ENCODE measurements at regions not wholly inside any gene's neighbourhood (a gene's known extent, or its start where the extent isn't known, plus 50 kb on each side); places are given as distances from the start of the nearest gene placed in this dataset.

- ChIA-PET POLR2A (ENCODE audit: unreplicated experiment) (no interaction called here), CTCF (no interaction called here)
- intact Hi-C loops (cut with micrococcal nuclease), result no loop called here
- no peaks in the 10 kb centered on the region for H3K9me3 ChIP-seq (ENCODE audit: low read length)
- H3K27ac ChIP-seq (ENCODE audit: low read length), result no peak overlapping the region
- no peak overlapping the region for H3K9ac ChIP-seq (ENCODE audit: low read length)
- TF ChIP-seq EZH2 (IDR thresholded peaks at IDR 0.05; ENCODE audit: low read length, unreplicated experiment) (no peak), CTCF (conservative IDR thresholded peaks at IDR 0.05; ENCODE audit: low read depth, low read length) (no peak), EZH2phosphoT487 (IDR thresholded peaks at IDR 0.05; ENCODE audit: borderline replicate concordance, low read length) (no peak)
- BruUV-seq (replicated peaks), result no TSS peak
- no peaks in the 10 kb centered on the region for H3K9me2 ChIP-seq (replicated peaks; ENCODE audit: low read length)
- H3K36me3 ChIP-seq (ENCODE audit: low read depth, low read length), result no peaks in the 10 kb centered on the region
- H3K79me2 ChIP-seq (ENCODE audit: low read length), result no peaks in the 10 kb centered on the region
- H3K4me2 ChIP-seq (ENCODE audit: low read length), result no peak overlapping the region
- no peaks in the 10 kb centered on the region for H4K20me1 ChIP-seq (ENCODE audit: low read length)
- H3K4me3 ChIP-seq (ENCODE audit: low read length), result no peak overlapping the region
- H3K27me3 ChIP-seq (ENCODE audit: low read length), result no peaks in the 10 kb centered on the region
- no peak for ATAC-seq
- H2AFZ ChIP-seq (ENCODE audit: low read length), result no peak overlapping the region
- H3K4me1 ChIP-seq (ENCODE audit: insufficient read depth, low read length), result no peaks in the 10 kb centered on the region
- no peak for DNase-seq
- H3F3A ChIP-seq (ENCODE audit: low read length, unreplicated experiment), result no peaks in the 10 kb centered on the region
Observed at GRCh38 chr2:128796321-128796720, 477.7 kb upstream of the HS6ST1 start.

GRCh38 chr2:128797092-128797491, 478.4 kb upstream of the HS6ST1 start:
- ATAC-seq (no peak), DNase-seq (no peak)
- no peaks in the 10 kb centered on the region for H3K79me2 ChIP-seq (ENCODE audit: low read length)
- H4K20me1 ChIP-seq (ENCODE audit: low read length), result no peaks in the 10 kb centered on the region
- H2AFZ ChIP-seq (ENCODE audit: low read length), result no peak overlapping the region
- CTCF ChIA-PET, result no interaction called here
- no peaks in the 10 kb centered on the region for H3K9me2 ChIP-seq (replicated peaks; ENCODE audit: low read length)
- TF ChIP-seq EZH2phosphoT487 (IDR thresholded peaks at IDR 0.05; ENCODE audit: borderline replicate concordance, low read length) (no peak), CTCF (conservative IDR thresholded peaks at IDR 0.05; ENCODE audit: low read depth, low read length) (no peak), EZH2 (IDR thresholded peaks at IDR 0.05; ENCODE audit: low read length, unreplicated experiment) (no peak)
- no TSS peak for BruUV-seq (replicated peaks)
- no peaks in the 10 kb centered on the region for H3K27me3 ChIP-seq (ENCODE audit: low read length)
- H3K4me3 ChIP-seq (ENCODE audit: low read length), result no peak overlapping the region
- POLR2A ChIA-PET (ENCODE audit: unreplicated experiment), result no interaction called here
- no peaks in the 10 kb centered on the region for H3K9me3 ChIP-seq (ENCODE audit: low read length)
- no peaks in the 10 kb centered on the region for H3F3A ChIP-seq (ENCODE audit: low read length, unreplicated experiment)
- no peak overlapping the region for H3K4me2 ChIP-seq (ENCODE audit: low read length)
- intact Hi-C loops (cut with micrococcal nuclease), result no loop called here
- no peak overlapping the region for H3K27ac ChIP-seq (ENCODE audit: low read length)
- no peaks in the 10 kb centered on the region for H3K4me1 ChIP-seq (ENCODE audit: insufficient read depth, low read length)
- H3K36me3 ChIP-seq (ENCODE audit: low read depth, low read length), result no peaks in the 10 kb centered on the region
- H3K9ac ChIP-seq (ENCODE audit: low read length), result no peak overlapping the region

GRCh38 chr2:128797533-128797932, 478.9 kb upstream of the HS6ST1 start:
- POLR2A ChIA-PET (ENCODE audit: unreplicated experiment), result no interaction called here
- no peaks in the 10 kb centered on the region for H3F3A ChIP-seq (ENCODE audit: low read length, unreplicated experiment)
- no peaks in the 10 kb centered on the region for H3K9me3 ChIP-seq (ENCODE audit: low read length)
- intact Hi-C loops (cut with micrococcal nuclease), result no loop called here
- DNase-seq (no peak), ATAC-seq (no peak)
- CTCF ChIA-PET, result no interaction called here
- TF ChIP-seq CTCF (conservative IDR thresholded peaks at IDR 0.05; ENCODE audit: low read depth, low read length), result no peak
- TF ChIP-seq EZH2 (IDR thresholded peaks at IDR 0.05; ENCODE audit: low read length, unreplicated experiment), result no peak
- no peak for TF ChIP-seq EZH2phosphoT487 (IDR thresholded peaks at IDR 0.05; ENCODE audit: borderline replicate concordance, low read length)
- H2AFZ ChIP-seq (ENCODE audit: low read length), result no peak overlapping the region
- no TSS peak for BruUV-seq (replicated peaks)
- H3K27ac ChIP-seq (ENCODE audit: low read length), result no peak overlapping the region
- H3K9ac ChIP-seq (ENCODE audit: low read length), result no peak overlapping the region
- H4K20me1 ChIP-seq (ENCODE audit: low read length), result no peaks in the 10 kb centered on the region
- no peaks in the 10 kb centered on the region for H3K9me2 ChIP-seq (replicated peaks; ENCODE audit: low read length)
- no peaks in the 10 kb centered on the region for H3K4me1 ChIP-seq (ENCODE audit: insufficient read depth, low read length)
- H3K36me3 ChIP-seq (ENCODE audit: low read depth, low read length), result no peaks in the 10 kb centered on the region
- H3K4me3 ChIP-seq (ENCODE audit: low read length), result no peak overlapping the region
- H3K4me2 ChIP-seq (ENCODE audit: low read length), result no peak overlapping the region
- no peaks in the 10 kb centered on the region for H3K27me3 ChIP-seq (ENCODE audit: low read length)
- no peaks in the 10 kb centered on the region for H3K79me2 ChIP-seq (ENCODE audit: low read length)
